OCI-LY3 (cell line): ENCODE measurements at regions not wholly inside any gene's neighbourhood (a gene's known extent, or its start where the extent isn't known, plus 50 kb on each side); places are given as distances from the start of the nearest gene placed in this dataset.

Experiments used
- EZH2phosphoT487 ChIP-seq: fragments of 200-600 bp; shearing (Covaris generic); IDR thresholded peaks from 2 replicates; pipeline ENCODE4 v1.6.1; 2018; ENCODE audit warnings: antibody characterized with exemption, mixed run types, low read depth
- TF ChIP-seq, protein P1 (sequence below): fragments of 200-600, 300-600 bp; sonication (generic); IDR thresholded peaks from 2 replicates; pipeline ENCODE4 v1.5.1; 2014; ENCODE audit warnings: antibody characterized with exemption, low read length, low read depth

DNA sequence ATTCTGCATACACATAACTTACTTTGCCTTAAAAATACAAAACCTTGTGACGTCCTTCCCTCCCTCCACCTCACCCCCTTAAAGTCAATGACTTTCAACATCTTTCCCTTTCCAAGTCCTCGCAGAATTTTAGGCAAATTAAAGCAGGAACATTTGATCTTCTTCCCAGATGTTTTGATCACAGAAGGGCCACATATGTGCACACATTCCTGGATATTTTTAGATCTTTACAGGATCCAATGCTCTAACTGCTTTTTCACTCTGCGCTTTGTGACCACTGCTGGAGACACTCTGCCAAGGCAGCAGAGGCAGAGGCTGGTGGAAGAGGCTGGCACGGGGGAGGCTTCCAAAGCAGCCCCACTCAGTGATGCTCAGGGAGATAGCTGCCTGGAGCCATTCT lies 130.7 kb downstream of the SEC61B start:
- TF ChIP-seq, protein P1, sequence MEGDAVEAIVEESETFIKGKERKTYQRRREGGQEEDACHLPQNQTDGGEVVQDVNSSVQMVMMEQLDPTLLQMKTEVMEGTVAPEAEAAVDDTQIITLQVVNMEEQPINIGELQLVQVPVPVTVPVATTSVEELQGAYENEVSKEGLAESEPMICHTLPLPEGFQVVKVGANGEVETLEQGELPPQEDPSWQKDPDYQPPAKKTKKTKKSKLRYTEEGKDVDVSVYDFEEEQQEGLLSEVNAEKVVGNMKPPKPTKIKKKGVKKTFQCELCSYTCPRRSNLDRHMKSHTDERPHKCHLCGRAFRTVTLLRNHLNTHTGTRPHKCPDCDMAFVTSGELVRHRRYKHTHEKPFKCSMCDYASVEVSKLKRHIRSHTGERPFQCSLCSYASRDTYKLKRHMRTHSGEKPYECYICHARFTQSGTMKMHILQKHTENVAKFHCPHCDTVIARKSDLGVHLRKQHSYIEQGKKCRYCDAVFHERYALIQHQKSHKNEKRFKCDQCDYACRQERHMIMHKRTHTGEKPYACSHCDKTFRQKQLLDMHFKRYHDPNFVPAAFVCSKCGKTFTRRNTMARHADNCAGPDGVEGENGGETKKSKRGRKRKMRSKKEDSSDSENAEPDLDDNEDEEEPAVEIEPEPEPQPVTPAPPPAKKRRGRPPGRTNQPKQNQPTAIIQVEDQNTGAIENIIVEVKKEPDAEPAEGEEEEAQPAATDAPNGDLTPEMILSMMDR: no peak
- no peak for TF ChIP-seq EZH2phosphoT487
